Liver (tissue), 8 donors: ENCODE measurements at regions not wholly inside any gene's neighbourhood (a gene's known extent, or its start where the extent isn't known, plus 50 kb on each side); places are given as distances from the start of the nearest gene placed in this dataset.

ENCODE experiments used
- DNase-seq: peaks from one replicate; pipeline ENCODE4 v3.0.0-alpha.2; 2017; ENCODE audit warnings: low spot score
- H3K27ac ChIP-seq, 2 donors: one replicate each; pipeline ENCODE4 v1.7.0; 2013; ENCODE audit warnings: inconsistent platforms in 2 of 2, low read length in 2 of 2, control low read depth in 1 of 2, low read depth in 1 of 2, mild to moderate bottlenecking in 1 of 2
- H3K27me3 ChIP-seq, 4 donors: one replicate each; pipeline versions ENCODE4 v1.6.1 to v1.7.0; 2013; ENCODE audit warnings: low read length in 3 of 4, inconsistent platforms in 1 of 4, mild to moderate bottlenecking in 1 of 4, moderate library complexity in 1 of 4; ENCODE audit not compliant: control insufficient read depth in 4 of 4, insufficient read depth in 4 of 4
- H3K36me3 ChIP-seq, 4 donors: one replicate each; pipeline versions ENCODE4 v1.6.1 to v1.7.0; 2013; ENCODE audit warnings: low read length in 3 of 4, mild to moderate bottlenecking in 3 of 4, low read depth in 1 of 4, moderate library complexity in 1 of 4; ENCODE audit not compliant: control insufficient read depth in 4 of 4, insufficient read depth in 3 of 4
- H3K4me1 ChIP-seq, 4 donors: one replicate each; pipeline versions ENCODE4 v1.6.1 to v1.7.0; 2013; ENCODE audit warnings: low read length in 3 of 4, mild to moderate bottlenecking in 3 of 4, moderate library complexity in 1 of 4; ENCODE audit not compliant: control insufficient read depth in 4 of 4, insufficient read depth in 4 of 4
- H3K4me3 ChIP-seq, 3 donors: one replicate each; pipeline versions ENCODE4 v1.6.1 to v1.7.0; 2013; ENCODE audit warnings: low read length in 3 of 3, control low read depth in 1 of 3, low read depth in 1 of 3, mild to moderate bottlenecking in 1 of 3
- H3K9ac ChIP-seq, 2 donors: one replicate each; pipeline ENCODE4 v1.7.0; 2013; ENCODE audit warnings: low read length in 2 of 2, mild to moderate bottlenecking in 2 of 2, moderate library complexity in 2 of 2, control low read depth in 1 of 2, low read depth in 1 of 2
- H3K9me3 ChIP-seq, 4 donors: one replicate each; pipeline versions ENCODE4 v1.6.1 to v1.7.0; 2013; ENCODE audit warnings: low read length in 3 of 4; ENCODE audit not compliant: control insufficient read depth in 4 of 4
- ATF3 ChIP-seq: IDR thresholded peaks from 2 replicates; pipeline ENCODE4 v1.6.1; 2016; ENCODE audit warnings: antibody characterized with exemption
- CTCF ChIP-seq: fragments of 150-350 bp; IDR thresholded peaks from 2 replicates; pipeline ENCODE4 v1.5.1; 2017; ENCODE audit warnings: improper control_type of control experiment, low read depth, low read length; ENCODE audit not compliant: missing input control
- EGR1 ChIP-seq, 2 donors: IDR thresholded peaks; 2 replicates each; pipeline ENCODE4 v1.6.1; 2016 to 2018; ENCODE audit warnings: antibody characterized with exemption in 2 of 2, low read depth in 2 of 2
- FOXA1 ChIP-seq: IDR thresholded peaks from 2 replicates; pipeline ENCODE4 v1.6.1; 2016; ENCODE audit warnings: antibody characterized with exemption
- FOXA2 ChIP-seq: IDR thresholded peaks from 2 replicates; pipeline ENCODE4 v1.6.1; 2016; ENCODE audit warnings: antibody characterized with exemption
- GABPA ChIP-seq, 2 donors: IDR thresholded peaks in 1 of 2; conservative IDR thresholded peaks in 1 of 2; 2 replicates each; pipeline ENCODE4 v1.6.1; 2016; ENCODE audit warnings: antibody characterized with exemption in 2 of 2, mild to moderate bottlenecking in 1 of 2, moderate library complexity in 1 of 2
- HNF4A ChIP-seq, 2 donors: conservative IDR thresholded peaks; 2 replicates each; pipeline ENCODE4 v1.6.1; 2016; ENCODE audit warnings: antibody characterized with exemption in 2 of 2, mild to moderate bottlenecking in 2 of 2
- HNF4G ChIP-seq: IDR thresholded peaks from 2 replicates; pipeline ENCODE4 v1.6.1; 2016; ENCODE audit warnings: antibody characterized with exemption
- MAX ChIP-seq: IDR thresholded peaks from 2 replicates; pipeline ENCODE4 v1.6.1; 2016; ENCODE audit warnings: antibody characterized with exemption
- NR2F2 ChIP-seq: IDR thresholded peaks from 2 replicates; pipeline ENCODE4 v1.6.1; 2016; ENCODE audit warnings: antibody characterized with exemption
- RAD21 ChIP-seq, 2 donors: IDR thresholded peaks; 2 replicates each; pipeline ENCODE4 v1.6.1; 2016; ENCODE audit warnings: antibody characterized with exemption in 2 of 2, mild to moderate bottlenecking in 2 of 2
- RXRA ChIP-seq, 2 donors: IDR thresholded peaks; 2 replicates each; pipeline ENCODE4 v1.6.1; 2017 to 2018; ENCODE audit warnings: antibody characterized with exemption in 2 of 2, mild to moderate bottlenecking in 1 of 2
- SP1 ChIP-seq: IDR thresholded peaks from 2 replicates; pipeline ENCODE4 v1.6.1; 2018; ENCODE audit warnings: antibody characterized with exemption, mild to moderate bottlenecking
- TAF1 ChIP-seq: conservative IDR thresholded peaks from 2 replicates; pipeline ENCODE4 v1.6.1; 2016; ENCODE audit warnings: antibody characterized with exemption, mild to moderate bottlenecking
- YY1 ChIP-seq: IDR thresholded peaks from 2 replicates; pipeline ENCODE4 v1.6.1; 2016; ENCODE audit warnings: antibody characterized with exemption, mild to moderate bottlenecking
- WGBS: extraction: QIAGEN DNeasy Blood & Tissue Kit; methylation state at CpG from one replicate; pipeline ENCODE4 v1.1.7; 2013; 5-methylcytosine and 5-hydroxymethylcytosine counted together
- TF ChIP-seq, protein P1 (sequence below): IDR thresholded peaks from 2 replicates; pipeline ENCODE4 v1.6.1; 2016; ENCODE audit warnings: antibody characterized with exemption, mild to moderate bottlenecking
- TF ChIP-seq, protein P2 (sequence below): IDR thresholded peaks from 2 replicates; pipeline ENCODE4 v1.6.1; 2016; ENCODE audit warnings: antibody characterized with exemption
- donor health status: healthy.
- donor health status: healthy.
- donor health status: healthy.
- donor health status: healthy.
- donor health status: healthy.

DNA sequence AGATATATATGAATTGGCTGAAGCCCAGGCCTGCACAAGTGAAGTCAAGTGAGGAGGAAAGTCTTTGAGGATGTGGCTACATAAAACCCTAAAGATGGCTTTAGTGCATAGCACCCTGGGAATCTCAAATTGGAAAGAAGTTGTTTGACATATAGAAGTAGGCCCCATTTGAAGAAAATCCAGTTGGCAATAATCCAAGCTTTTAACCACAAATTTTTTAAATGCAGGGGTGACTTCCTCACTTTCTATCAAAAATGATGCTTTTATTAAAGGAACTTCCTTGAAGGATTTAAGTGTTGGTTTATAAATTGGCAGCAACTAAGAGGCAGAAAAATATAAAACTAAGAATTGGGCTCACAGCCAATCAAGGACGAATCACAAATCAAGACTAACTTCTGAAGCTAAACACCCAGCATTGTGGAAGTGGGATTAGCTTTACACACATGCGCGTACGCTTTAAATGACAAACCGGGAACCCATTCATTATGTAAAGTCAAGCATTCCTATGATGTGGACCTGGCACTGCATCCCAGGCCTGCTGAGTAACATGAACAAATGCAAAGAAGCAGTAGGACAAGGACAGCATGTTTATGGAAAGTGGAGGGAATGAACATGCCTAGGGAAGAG, 63.3 kb downstream of the NOG start:
- no peak overlapping the region for H3K9ac ChIP-seq
- H3K27me3 ChIP-seq = no peaks in the 10 kb centered on the region
- TF ChIP-seq MAX (no peak), FOXA2 (no peak), RXRA (IDR thresholded peaks at IDR 0.05) (no peak), FOXA1 (no peak), GABPA (IDR thresholded peaks at IDR 0.05 in 1 of 2, conservative IDR thresholded peaks at IDR 0.05 in 1 of 2) (no peak), HNF4G (no peak), CTCF (no peak), YY1 (no peak), TAF1 (no peak), RAD21 (IDR thresholded peaks at IDR 0.05) (no peak), EGR1 (IDR thresholded peaks at IDR 0.05; ENCODE audit: low read depth in 2 of 2) (no peak), ATF3 (no peak)
- TF ChIP-seq, protein P1, sequence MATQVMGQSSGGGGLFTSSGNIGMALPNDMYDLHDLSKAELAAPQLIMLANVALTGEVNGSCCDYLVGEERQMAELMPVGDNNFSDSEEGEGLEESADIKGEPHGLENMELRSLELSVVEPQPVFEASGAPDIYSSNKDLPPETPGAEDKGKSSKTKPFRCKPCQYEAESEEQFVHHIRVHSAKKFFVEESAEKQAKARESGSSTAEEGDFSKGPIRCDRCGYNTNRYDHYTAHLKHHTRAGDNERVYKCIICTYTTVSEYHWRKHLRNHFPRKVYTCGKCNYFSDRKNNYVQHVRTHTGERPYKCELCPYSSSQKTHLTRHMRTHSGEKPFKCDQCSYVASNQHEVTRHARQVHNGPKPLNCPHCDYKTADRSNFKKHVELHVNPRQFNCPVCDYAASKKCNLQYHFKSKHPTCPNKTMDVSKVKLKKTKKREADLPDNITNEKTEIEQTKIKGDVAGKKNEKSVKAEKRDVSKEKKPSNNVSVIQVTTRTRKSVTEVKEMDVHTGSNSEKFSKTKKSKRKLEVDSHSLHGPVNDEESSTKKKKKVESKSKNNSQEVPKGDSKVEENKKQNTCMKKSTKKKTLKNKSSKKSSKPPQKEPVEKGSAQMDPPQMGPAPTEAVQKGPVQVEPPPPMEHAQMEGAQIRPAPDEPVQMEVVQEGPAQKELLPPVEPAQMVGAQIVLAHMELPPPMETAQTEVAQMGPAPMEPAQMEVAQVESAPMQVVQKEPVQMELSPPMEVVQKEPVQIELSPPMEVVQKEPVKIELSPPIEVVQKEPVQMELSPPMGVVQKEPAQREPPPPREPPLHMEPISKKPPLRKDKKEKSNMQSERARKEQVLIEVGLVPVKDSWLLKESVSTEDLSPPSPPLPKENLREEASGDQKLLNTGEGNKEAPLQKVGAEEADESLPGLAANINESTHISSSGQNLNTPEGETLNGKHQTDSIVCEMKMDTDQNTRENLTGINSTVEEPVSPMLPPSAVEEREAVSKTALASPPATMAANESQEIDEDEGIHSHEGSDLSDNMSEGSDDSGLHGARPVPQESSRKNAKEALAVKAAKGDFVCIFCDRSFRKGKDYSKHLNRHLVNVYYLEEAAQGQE = no peak
- TF ChIP-seq, protein P2, sequence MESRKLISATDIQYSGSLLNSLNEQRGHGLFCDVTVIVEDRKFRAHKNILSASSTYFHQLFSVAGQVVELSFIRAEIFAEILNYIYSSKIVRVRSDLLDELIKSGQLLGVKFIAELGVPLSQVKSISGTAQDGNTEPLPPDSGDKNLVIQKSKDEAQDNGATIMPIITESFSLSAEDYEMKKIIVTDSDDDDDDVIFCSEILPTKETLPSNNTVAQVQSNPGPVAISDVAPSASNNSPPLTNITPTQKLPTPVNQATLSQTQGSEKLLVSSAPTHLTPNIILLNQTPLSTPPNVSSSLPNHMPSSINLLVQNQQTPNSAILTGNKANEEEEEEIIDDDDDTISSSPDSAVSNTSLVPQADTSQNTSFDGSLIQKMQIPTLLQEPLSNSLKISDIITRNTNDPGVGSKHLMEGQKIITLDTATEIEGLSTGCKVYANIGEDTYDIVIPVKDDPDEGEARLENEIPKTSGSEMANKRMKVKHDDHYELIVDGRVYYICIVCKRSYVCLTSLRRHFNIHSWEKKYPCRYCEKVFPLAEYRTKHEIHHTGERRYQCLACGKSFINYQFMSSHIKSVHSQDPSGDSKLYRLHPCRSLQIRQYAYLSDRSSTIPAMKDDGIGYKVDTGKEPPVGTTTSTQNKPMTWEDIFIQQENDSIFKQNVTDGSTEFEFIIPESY = no peak
- no peak overlapping the region for H3K27ac ChIP-seq
- WGBS = 79% methylated on average over 5 of the region's 5 CpGs
- H3K9me3 ChIP-seq = peaks cover 0 to 16% (median 3%) of the 10 kb centered on the region in 4 donors
- no peaks in the 10 kb centered on the region for H3K4me1 ChIP-seq
- H3K4me3 ChIP-seq = no peak overlapping the region
- DNase-seq = no peak
- no peaks in the 10 kb centered on the region for H3K36me3 ChIP-seq

DNA sequence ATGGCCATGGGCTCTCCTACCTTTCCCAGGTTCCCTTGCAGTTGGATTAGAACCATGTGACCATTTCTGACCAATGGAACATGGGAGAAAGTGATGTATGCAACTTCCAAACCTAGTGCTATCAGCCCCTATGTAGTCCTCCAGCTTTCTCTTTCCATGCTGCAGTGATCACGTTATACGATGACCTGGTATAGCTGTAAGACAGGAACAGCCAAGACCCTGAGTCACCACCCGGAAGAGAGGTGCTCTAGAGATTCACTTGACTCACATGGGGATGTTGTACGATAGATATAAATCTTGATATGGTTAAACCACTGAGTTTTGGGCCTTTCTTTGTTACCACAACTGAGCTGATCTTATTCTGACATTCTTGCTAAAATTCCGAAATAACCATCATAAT, 65.1 kb downstream of the NOG start:
- Histone ChIP-seq H3K9me3 (peaks cover 0 to 8% (median 3%) of the 10 kb centered on the region in 4 donors), H3K9ac (no peak overlapping the region), H3K4me3 (no peak overlapping the region), H3K36me3 (no peaks in the 10 kb centered on the region), H3K27ac (no peak overlapping the region), H3K4me1 (no peaks in the 10 kb centered on the region), H3K27me3 (no peaks in the 10 kb centered on the region)
- 90% methylated on average over 5 of the region's 5 CpGs for WGBS
- DNase-seq = no peak
- TF ChIP-seq, protein P1 = no peak
- TF ChIP-seq GABPA (IDR thresholded peaks at IDR 0.05 in 1 of 2, conservative IDR thresholded peaks at IDR 0.05 in 1 of 2) (no peak), SP1 (no peak), NR2F2 (no peak), FOXA1 (no peak), EGR1 (IDR thresholded peaks at IDR 0.05; ENCODE audit: low read depth in 2 of 2) (no peak), HNF4A (conservative IDR thresholded peaks at IDR 0.05) (no peak), RXRA (IDR thresholded peaks at IDR 0.05) (no peak), FOXA2 (no peak), HNF4G (no peak), TAF1 (no peak)
- TF ChIP-seq, protein P2 = no peak
